Osteocyte (in vitro differentiated cells): ENCODE measurements at regions not wholly inside any gene's neighbourhood (a gene's known extent, or its start where the extent isn't known, plus 50 kb on each side); places are given as distances from the start of the nearest gene placed in this dataset.
"Not testable (repeated sequence)": the region's sequence is repeated elsewhere in the genome, so short reads cannot be mapped to it uniquely, and the experiment has no call there.

ENCODE experiments used
- DNase-seq: peaks from one replicate; pipeline ENCODE4 v3.0.0; 2021; ENCODE audit warnings: mixed read lengths; ENCODE audit not compliant: unreplicated experiment; ENCODE audit errors: extremely low spot score
- H3K27ac Mint-ChIP-seq: one replicate; pipeline ENCODE4 v1.8.0; 2021; ENCODE audit warnings: mild to moderate bottlenecking, mixed read lengths; ENCODE audit not compliant: unreplicated experiment
- H3K27me3 Mint-ChIP-seq: one replicate; pipeline ENCODE4 v1.8.0; 2021; ENCODE audit warnings: mixed read lengths; ENCODE audit not compliant: unreplicated experiment
- H3K36me3 Mint-ChIP-seq: one replicate; pipeline ENCODE4 v1.8.0; 2021; ENCODE audit warnings: mixed read lengths; ENCODE audit not compliant: unreplicated experiment
- H3K4me1 Mint-ChIP-seq: one replicate; pipeline ENCODE4 v1.8.0; 2021; ENCODE audit warnings: mixed read lengths; ENCODE audit not compliant: unreplicated experiment
- H3K4me3 Mint-ChIP-seq: one replicate; pipeline ENCODE4 v1.8.0; 2021; ENCODE audit warnings: mild to moderate bottlenecking, moderate library complexity, mixed read lengths; ENCODE audit not compliant: unreplicated experiment
- H3K9me3 Mint-ChIP-seq: one replicate; pipeline ENCODE4 v1.8.0; 2021; ENCODE audit warnings: mixed read lengths; ENCODE audit not compliant: unreplicated experiment
- CTCF ChIP-seq: fragments of 200-600 bp; sonication (generic); IDR thresholded peaks from 2 replicates; pipeline ENCODE4 v1.5.0; 2021; ENCODE audit warnings: antibody characterized with exemption, mild to moderate bottlenecking, moderate library complexity

GRCh38 chr1:112111734-112112133 is 122.3 kb upstream of the KCND3 start:
- Mint-ChIP-seq H3K4me3 (no peak overlapping the region), H3K27me3 (no peaks in the 10 kb centered on the region), H3K36me3 (no peaks in the 10 kb centered on the region), H3K27ac (no peak overlapping the region), H3K9me3 (peaks cover 6% of the 10 kb centered on the region), H3K4me1 (no peaks in the 10 kb centered on the region)
- TF ChIP-seq CTCF = no peak
- no peak for DNase-seq

GRCh38 chr1:112114540-112114939 is 125.1 kb upstream of the KCND3 start:
- Mint-ChIP-seq H3K27ac (no peak overlapping the region), H3K4me3 (no peak overlapping the region), H3K9me3 (peaks cover 3% of the 10 kb centered on the region), H3K4me1 (no peaks in the 10 kb centered on the region), H3K36me3 (no peaks in the 10 kb centered on the region), H3K27me3 (no peaks in the 10 kb centered on the region)
- TF ChIP-seq CTCF = no peak
- DNase-seq = no peak

GRCh38 chr1:112126598-112126997 is 137.1 kb upstream of the KCND3 start:
- DNase-seq = no peak
- H3K36me3 Mint-ChIP-seq = no peaks in the 10 kb centered on the region
- H3K27ac Mint-ChIP-seq = no peak overlapping the region
- no peaks in the 10 kb centered on the region for H3K4me1 Mint-ChIP-seq
- no peak for TF ChIP-seq CTCF
- H3K27me3 Mint-ChIP-seq = no peaks in the 10 kb centered on the region
- H3K4me3 Mint-ChIP-seq = no peak overlapping the region
- H3K9me3 Mint-ChIP-seq = no peaks in the 10 kb centered on the region

- not testable (repeated sequence) for H3K9me3 Mint-ChIP-seq, H3K27ac Mint-ChIP-seq, H3K27me3 Mint-ChIP-seq, DNase-seq, H3K4me1 Mint-ChIP-seq, H3K36me3 Mint-ChIP-seq, H3K4me3 Mint-ChIP-seq
Measured at GRCh38 chr1:112127606-112128005, 138.1 kb upstream of the KCND3 start.

- H3K27me3 Mint-ChIP-seq = no peaks in the 10 kb centered on the region
- H3K36me3 Mint-ChIP-seq = no peaks in the 10 kb centered on the region
- no peak for TF ChIP-seq CTCF
- no peaks in the 10 kb centered on the region for H3K4me1 Mint-ChIP-seq
- no peak for DNase-seq
- H3K9me3 Mint-ChIP-seq = peaks cover 4% of the 10 kb centered on the region
- no peak overlapping the region for H3K4me3 Mint-ChIP-seq
- no peak overlapping the region for H3K27ac Mint-ChIP-seq
Measured at GRCh38 chr1:112133487-112133886, 144.0 kb upstream of the KCND3 start.

- H3K27me3 Mint-ChIP-seq = no peaks in the 10 kb centered on the region
- no peak overlapping the region for H3K4me3 Mint-ChIP-seq
- no peak for DNase-seq
- TF ChIP-seq CTCF = no peak
- no peak overlapping the region for H3K27ac Mint-ChIP-seq
- H3K36me3 Mint-ChIP-seq = no peaks in the 10 kb centered on the region
- H3K4me1 Mint-ChIP-seq = no peaks in the 10 kb centered on the region
- no peaks in the 10 kb centered on the region for H3K9me3 Mint-ChIP-seq
Measured at GRCh38 chr1:112140743-112141142, 151.3 kb upstream of the KCND3 start.
